ENCODE measurements at regions not wholly inside any gene's neighbourhood (a gene's known extent, or its start where the extent isn't known, plus 50 kb on each side); places are given as distances from the start of the nearest gene placed in this dataset.
"Not testable (repeated sequence)": the region's sequence is repeated elsewhere in the genome, so short reads cannot be mapped to it uniquely, and the experiment has no call there.

DNA sequence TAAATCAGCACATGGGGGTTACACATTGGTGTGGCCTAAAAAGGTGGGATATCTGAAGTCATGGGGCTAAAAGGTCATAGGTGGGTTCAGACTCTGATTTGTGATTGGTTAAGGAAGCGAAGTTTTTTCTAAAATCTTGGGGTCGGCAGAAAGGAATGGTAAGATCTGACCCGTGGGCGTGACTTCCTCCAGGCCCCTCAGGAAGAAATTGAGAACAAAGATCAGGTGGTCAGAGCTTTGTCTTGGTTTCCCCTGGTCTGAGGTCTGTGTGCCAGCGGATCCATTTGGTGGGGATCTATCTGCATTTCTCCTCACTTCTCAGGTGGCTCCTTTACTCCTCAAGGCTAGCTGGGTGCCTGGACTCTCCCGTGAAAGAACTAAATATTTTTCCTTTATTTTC, 302.8 kb downstream of the ABCC12 start:
- no peak for DNase-seq

- DNase-seq = no peak
Observed at GRCh38 chr16:47851146-47851545, 304.6 kb downstream of the ABCC12 start.

DNA sequence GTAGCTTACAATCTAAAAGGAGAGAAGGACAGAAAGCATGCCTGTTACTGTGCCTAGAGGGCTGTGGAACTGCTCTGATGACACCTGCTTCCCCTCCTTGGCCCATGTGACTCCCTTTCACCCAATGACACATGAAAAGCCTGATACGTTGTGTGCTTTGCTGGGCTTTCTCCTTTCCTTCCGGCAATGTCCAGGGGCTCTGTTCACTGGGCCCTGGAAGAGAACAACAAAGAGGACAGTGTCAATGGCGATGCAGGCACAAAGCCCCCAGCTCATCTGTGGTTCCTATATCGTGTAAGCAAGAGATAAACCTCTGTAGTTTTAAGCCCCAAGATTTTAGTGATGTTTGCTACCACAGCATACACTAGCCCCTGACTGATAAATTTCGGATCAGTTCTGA, 306.1 kb downstream of the ABCC12 start:
- no peak for DNase-seq

GRCh38 chr16:47848421-47849109, 307.2 kb downstream of the ABCC12 start:
- DNase-seq = no peak

- no peak for DNase-seq
Observed at GRCh38 chr16:47847220-47847970, 308.4 kb downstream of the ABCC12 start.

DNA sequence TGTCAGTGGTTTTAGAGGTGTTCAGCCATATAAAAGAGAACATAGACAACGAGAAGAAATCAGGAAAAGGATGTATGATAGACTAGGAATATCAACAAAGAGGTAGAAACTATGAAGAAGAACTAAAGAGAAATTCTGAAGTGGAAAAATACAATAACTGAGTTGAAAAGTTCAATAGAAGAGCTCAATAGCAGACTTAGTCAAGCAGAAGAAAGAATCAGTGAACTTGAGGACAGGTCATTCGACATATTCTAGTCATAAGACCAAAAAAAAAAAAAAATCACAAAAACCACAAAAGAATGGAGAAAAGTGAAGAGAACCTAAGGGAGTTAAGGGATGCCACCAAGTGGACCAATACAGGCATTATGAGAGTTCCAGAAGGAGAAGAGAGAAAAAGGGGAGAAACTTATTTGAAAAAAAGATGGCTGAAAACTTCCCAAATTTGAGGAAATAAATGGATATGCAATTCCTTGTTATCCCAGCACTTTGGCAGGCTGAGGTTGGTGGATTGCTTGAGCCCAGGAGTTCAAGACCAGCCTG, 321.2 kb downstream of the ABCC12 start:
- DNase-seq = no peak

DNA sequence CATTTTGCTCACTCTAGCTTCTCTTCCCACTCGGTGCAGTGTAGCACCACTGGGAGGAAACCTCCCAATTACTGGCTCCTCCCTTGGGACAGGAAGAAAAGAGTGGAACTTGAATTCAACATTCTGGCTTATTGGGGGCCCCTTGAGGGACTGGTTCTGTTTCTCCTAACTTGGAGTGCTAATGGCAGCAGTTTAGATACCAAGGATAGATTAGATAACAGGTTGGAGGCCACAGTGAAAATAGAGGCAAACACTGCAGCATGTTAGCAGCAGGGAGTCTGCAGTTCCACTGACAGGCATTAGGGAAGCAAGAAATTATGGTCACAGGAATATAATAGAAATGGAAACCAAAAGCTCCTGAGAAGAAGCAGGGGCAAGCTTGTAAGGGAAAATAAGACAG, 322.0 kb downstream of the ABCC12 start:
- DNase-seq = no peak

GRCh38 chr16:47829850-47830600, 325.8 kb downstream of the ABCC12 start:
- DNase-seq = no peak

DNA sequence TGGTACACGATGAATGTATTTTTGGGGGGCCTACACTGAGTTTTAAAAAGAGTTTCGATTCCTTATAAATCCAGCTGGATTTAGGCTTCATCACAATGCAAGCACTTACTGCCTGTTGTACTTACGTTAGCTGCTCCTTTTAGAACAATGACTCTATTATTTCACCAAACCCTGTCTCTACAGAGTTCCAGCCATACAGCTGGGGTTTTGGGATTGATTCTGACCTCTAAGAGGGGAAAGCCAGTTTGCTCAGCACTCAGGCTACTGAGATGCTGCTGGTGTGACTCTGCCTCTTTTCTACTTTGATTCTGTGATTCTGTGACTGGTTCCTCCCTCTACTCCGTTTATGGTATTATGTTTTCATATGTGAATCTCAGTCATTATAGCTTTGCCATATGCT, 329.7 kb downstream of the ABCC12 start:
- no peak for DNase-seq

GRCh38 chr16:47817048-47817447, 338.7 kb downstream of the ABCC12 start:
- DNase-seq = no peak

GRCh38 chr16:47816511-47816910, 339.3 kb downstream of the ABCC12 start:
- no peak for DNase-seq

DNA sequence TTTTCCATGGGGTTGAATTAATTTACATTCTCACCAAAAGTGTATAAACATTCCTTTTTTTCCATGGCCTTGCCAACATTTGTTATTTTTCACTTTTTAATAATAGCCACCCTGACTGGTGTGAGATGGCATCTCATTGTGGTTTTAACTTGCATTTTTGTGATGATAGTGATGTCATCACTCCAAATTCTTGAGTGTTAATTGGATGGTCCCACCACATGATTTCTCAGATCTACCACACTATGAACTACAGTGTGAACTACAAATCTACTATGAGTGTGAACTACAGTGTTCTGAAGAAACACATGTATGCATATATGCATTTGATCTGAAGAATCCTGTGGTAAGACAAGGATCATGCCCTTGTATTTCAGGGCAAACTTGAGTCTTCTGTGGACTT, 340.1 kb downstream of the ABCC12 start:
- DNase-seq = no peak

DNA sequence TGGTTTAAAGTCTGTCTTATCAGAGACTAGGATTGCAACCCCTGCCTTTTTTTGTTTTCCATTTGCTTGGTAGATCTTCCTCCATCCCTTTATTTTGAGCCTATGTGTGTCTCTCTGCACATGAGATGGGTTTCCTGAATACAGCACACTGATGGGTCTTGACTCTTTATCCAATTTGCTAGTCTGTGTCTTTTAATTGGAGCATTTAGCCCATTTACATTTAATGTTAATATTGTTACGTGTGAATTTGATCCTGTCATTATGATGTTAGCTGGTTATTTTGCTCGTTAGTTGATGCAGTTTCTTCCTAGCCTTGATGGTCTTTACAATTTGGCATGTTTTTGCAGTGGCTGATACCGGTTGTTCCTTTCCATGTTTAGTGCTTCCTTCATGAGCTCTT, 344.0 kb downstream of the ABCC12 start:
- DNase-seq = not testable (repeated sequence)

DNA sequence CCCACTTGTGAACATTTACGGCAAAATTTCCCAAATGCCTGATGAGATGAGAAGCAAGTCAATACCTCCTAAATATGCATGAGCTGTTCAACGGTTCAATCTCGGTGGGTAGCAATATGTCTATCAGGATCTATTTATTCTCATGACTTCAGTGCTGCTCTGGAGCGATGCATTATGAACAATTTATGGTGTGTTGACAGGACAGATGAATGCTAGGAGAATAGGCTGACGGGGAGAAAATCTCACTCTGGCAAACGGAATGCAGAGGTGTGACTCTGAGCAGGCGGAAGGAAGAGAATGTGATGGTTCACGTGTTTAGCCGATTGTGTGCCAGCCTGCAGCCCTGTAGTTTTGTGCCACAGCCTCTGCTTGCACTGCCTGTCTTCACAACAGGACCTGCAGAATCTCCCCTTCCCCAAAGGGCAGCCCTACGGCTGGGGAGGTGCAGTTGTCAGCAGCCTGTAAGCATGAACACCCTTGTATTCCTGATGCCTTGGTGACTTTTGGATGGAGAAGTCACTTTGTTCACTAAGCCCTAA, 345.2 kb downstream of the PHKB start:
- DNase-seq = no peak

DNA sequence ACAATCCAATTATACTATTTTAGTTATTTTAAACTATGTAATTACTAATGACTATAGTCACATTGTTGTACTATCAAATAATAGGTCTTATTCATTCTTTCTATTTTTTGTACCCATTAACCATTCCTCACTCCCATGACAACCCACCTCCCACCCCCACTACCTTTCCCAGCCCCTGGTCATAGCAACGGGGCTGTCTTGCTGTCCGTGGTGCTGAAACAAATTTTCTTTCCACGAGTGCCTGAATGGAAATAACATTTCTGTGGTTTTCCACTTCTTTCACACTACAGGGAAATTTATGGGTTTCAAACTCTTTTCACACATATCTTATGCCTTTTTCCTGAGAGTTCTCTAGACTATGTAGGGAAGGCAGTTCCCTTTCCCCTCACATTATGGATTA, 326.6 kb downstream of the PHKB start:
- no peak for DNase-seq

DNA sequence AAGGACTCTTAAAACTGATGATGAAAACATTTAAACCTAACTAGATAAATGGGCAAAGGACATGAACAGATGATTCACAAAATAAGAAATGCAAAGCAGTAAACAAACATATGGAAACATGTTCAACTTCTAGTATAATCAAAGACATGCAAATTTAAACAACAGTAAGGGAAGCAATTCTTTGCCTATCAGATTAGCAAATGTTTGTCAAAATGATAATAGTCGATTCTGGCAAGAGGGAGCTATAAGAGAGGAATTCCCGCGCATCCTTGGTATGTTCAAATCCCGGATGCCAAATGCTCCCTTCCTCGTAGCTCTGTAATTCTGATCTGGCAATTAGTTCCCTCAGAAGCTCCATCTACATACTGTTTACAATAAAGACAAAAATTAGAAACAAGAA, 320.5 kb downstream of the PHKB start:
- DNase-seq = no peak

DNA sequence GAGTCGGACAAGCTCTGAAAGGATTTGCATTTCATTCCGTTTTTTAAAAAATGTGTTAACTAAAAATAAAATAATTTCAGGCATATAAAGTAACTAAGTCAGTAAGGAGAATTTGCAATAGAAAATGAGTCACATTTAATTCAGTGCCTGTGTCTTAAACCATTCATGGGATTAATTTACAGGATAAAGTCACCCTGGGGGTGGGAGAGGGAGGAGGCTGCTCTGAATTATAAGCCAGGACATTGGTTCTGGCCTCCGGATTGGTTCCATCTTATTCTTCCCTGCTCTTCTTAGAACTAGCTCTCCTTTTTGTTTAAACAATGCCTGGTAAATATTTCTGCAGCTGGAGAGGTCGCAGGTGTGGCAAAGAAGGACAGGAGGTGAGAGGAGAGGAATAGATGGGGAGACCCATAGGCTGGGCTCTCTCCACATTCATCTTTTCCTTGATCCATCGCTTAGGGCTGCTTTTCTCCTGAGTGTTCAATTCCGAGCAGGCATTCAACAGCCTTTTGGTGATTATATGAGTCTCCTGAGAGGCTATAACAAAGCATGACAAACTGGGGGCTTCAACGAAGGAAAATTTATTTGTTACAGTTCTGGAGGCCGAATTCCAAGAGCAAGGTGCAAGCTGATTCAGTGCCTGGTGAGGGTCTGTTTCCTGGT, 319.2 kb downstream of the PHKB start:
- DNase-seq = no peak

- DNase-seq = peak in 1 of 2 donors; percentile 16
Observed at GRCh38 chr16:47779201-47780016, 318.3 kb downstream of the PHKB start.

- no peak for DNase-seq
Observed at GRCh38 chr16:47778106-47778801, 317.1 kb downstream of the PHKB start.

DNA sequence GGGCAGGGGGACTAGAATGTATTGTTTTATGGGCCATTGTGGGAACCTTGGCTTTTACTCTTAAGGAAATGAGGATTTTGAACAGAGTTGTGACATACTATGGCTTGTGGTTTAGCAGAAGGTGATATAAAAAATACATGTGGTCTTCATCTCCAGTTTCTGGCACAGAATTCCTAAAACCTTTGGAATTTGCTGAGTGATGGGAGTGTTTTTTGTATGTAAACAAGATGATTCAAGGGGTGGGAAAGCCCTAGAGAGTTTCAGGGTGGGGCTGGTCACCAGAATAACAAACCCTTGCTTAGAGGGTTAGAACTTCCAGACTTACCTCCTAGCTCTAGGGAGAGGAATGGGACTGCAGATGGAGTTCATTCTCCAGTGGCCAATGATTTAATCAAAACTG, 316.1 kb downstream of the PHKB start:
- DNase-seq = no peak

GRCh38 chr16:47774661-47775060, 313.5 kb downstream of the PHKB start:
- no peak for DNase-seq
